Activated CD8-positive, alpha-beta T cell treated with anti-CD3 and anti-CD28 coated beads for 36 hours (primary cell): ENCODE measurements at regions not wholly inside any gene's neighbourhood (a gene's known extent, or its start where the extent isn't known, plus 50 kb on each side); places are given as distances from the start of the nearest gene placed in this dataset.

Experiments
- ATAC-seq: fragments of 200-7000 bp; cut with Tn5 transposase; one replicate; pipeline ENCODE4 v1.10.0; 2021; ENCODE audit warnings: mild to moderate bottlenecking, moderate library complexity
- CTCF ChIA-PET: fragments of 350-600 bp; sonication (Branson Sonifier 250); formaldehyde crosslinking; loops from one replicate; lab custom pipeline; 2021; ENCODE audit warnings: antibody characterized with exemption; lab: Charles Lee
- POLR2A ChIA-PET: fragments of 350-600 bp; sonication (Branson Sonifier 250); formaldehyde crosslinking; loops from one replicate; lab custom pipeline; 2021; ENCODE audit warnings: antibody characterized with exemption; lab: Charles Lee
- DNase-seq: peaks from one replicate; pipeline ENCODE4 v3.0.0-alpha.2; 2020
- H3K27ac Mint-ChIP-seq: one replicate; pipeline ENCODE4 v1.8.0; 2021; ENCODE audit warnings: mild to moderate bottlenecking, mixed read lengths
- H3K27me3 Mint-ChIP-seq: one replicate; pipeline ENCODE4 v1.8.0; 2021; ENCODE audit warnings: mixed read lengths
- H3K36me3 Mint-ChIP-seq: one replicate; pipeline ENCODE4 v1.8.0; 2021; ENCODE audit warnings: low read depth, mixed read lengths
- H3K4me1 Mint-ChIP-seq: one replicate; pipeline ENCODE4 v1.8.0; 2021; ENCODE audit warnings: low read depth, mixed read lengths
- H3K4me3 Mint-ChIP-seq: one replicate; pipeline ENCODE4 v1.8.0; 2021; ENCODE audit warnings: mild to moderate bottlenecking, moderate library complexity, mixed read lengths
- H3K9me3 Mint-ChIP-seq: one replicate; pipeline ENCODE4 v1.8.0; 2021; ENCODE audit warnings: mixed read lengths
- intact Hi-C: fragments of 100-400 bp; cut with micrococcal nuclease; formaldehyde crosslinking; loops from one replicate; pipeline ENCODE4 v1.10.0; 2022
- TF ChIP-seq, protein P1 (sequence below): fragments of 200-600 bp; IDR thresholded peaks from one replicate; pipeline ENCODE4 v1.8.0; 2022; ENCODE audit warnings: antibody characterized with exemption, mild to moderate bottlenecking

DNA sequence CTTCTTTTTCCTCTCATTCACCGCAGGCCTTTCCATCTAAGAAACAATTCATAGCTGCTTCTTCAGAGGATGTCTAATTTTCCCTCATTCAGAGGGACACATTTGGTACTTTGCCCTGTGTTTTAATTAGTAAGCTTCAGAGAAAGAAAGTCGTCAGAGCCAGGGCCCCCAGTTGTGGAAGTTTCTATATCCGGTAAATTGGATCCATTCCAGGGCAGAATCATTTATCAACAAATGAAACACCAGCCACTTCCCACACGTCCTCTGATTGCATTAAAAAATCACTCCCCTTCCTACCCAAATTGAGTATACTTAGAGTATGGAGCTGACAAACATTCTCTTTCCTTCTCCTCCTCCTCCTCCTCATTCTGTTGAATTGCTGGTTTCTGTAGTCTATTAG lies 205.8 kb upstream of the HDAC9 start:
- Mint-ChIP-seq H3K36me3 (no peaks in the 10 kb centered on the region), H3K27ac (no peak overlapping the region), H3K4me1 (peaks cover 14% of the 10 kb centered on the region), H3K4me3 (no peak overlapping the region), H3K9me3 (no peaks in the 10 kb centered on the region), H3K27me3 (peaks cover 10% of the 10 kb centered on the region)
- ATAC-seq (no peak), DNase-seq (no peak)
- intact Hi-C loops = no loop called here
- CTCF ChIA-PET = interaction anchor here (1.3 to 1.4 kb wide), 3 partner anchors 8 to 177 kb away, joined by 3 to 5 read pairs (median 3); no protein-coding TSS in a partner anchor
- TF ChIP-seq, protein P1, sequence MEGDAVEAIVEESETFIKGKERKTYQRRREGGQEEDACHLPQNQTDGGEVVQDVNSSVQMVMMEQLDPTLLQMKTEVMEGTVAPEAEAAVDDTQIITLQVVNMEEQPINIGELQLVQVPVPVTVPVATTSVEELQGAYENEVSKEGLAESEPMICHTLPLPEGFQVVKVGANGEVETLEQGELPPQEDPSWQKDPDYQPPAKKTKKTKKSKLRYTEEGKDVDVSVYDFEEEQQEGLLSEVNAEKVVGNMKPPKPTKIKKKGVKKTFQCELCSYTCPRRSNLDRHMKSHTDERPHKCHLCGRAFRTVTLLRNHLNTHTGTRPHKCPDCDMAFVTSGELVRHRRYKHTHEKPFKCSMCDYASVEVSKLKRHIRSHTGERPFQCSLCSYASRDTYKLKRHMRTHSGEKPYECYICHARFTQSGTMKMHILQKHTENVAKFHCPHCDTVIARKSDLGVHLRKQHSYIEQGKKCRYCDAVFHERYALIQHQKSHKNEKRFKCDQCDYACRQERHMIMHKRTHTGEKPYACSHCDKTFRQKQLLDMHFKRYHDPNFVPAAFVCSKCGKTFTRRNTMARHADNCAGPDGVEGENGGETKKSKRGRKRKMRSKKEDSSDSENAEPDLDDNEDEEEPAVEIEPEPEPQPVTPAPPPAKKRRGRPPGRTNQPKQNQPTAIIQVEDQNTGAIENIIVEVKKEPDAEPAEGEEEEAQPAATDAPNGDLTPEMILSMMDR = no peak
- POLR2A ChIA-PET = interaction anchor here (0.6 kb wide), 1 partner anchor 24 kb away, joined by 3 read pairs; no protein-coding TSS in a partner anchor

DNA sequence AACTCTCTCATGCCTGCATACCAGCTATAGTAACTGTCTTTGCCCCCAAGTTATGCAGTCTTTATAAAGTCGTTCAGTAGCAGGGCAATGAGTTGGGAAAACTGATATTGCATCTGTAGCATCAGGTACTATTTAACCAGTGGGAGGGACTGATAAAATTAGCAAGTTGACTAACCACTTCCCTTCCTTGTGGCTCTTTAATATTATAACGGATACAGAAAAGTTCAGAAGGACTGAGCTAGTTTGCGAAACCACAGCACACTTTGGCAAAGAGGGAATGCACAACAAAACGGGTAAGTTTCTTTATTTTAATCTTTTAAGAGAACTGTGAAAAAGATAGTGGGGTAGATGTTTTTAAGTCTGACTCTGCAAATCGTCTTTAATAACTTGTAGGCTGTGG lies 205.3 kb upstream of the HDAC9 start:
- peaks cover 8% of the 10 kb centered on the region for H3K27me3 Mint-ChIP-seq
- CTCF ChIA-PET = no interaction called here
- DNase-seq (no peak), ATAC-seq (no peak)
- no peak overlapping the region for H3K27ac Mint-ChIP-seq
- no peaks in the 10 kb centered on the region for H3K9me3 Mint-ChIP-seq
- TF ChIP-seq, protein P1 = no peak
- peaks cover 14% of the 10 kb centered on the region for H3K4me1 Mint-ChIP-seq
- POLR2A ChIA-PET = interaction anchor here (0.6 kb wide), 1 partner anchor 25 kb away, joined by 3 read pairs; no protein-coding TSS in a partner anchor
- H3K36me3 Mint-ChIP-seq = no peaks in the 10 kb centered on the region
- intact Hi-C loops = no loop called here
- H3K4me3 Mint-ChIP-seq = no peak overlapping the region

DNA sequence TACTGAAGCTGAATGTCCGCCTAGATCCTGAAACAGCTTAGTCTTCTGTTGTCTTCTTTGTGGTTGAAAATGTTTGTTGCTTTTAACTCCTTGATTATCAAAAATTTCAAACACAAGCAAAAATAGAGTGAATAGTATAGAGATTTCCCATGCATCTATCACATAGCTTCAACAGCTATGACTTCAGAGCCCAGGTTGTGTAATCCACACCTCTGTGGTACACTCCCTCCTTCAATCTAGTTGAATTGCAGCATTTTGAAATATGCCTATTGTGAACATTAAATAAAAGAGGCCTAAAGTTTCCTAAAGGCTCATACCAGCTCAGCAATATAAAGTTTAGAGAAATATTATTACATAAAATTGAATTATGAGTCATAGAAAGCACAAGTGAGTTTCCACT lies 204.7 kb upstream of the HDAC9 start:
- DNase-seq (no peak), ATAC-seq (no peak)
- ChIA-PET POLR2A (no interaction called here), CTCF (interaction anchor here (0.7 kb wide), 1 partner anchor 344 kb away, joined by 3 read pairs; no protein-coding TSS in a partner anchor)
- no peaks in the 10 kb centered on the region for H3K9me3 Mint-ChIP-seq
- TF ChIP-seq, protein P1 = no peak
- H3K27ac Mint-ChIP-seq = no peak overlapping the region
- intact Hi-C loops = no loop called here
- peaks cover 14% of the 10 kb centered on the region for H3K4me1 Mint-ChIP-seq
- no peak overlapping the region for H3K4me3 Mint-ChIP-seq
- peaks cover 8% of the 10 kb centered on the region for H3K27me3 Mint-ChIP-seq
- H3K36me3 Mint-ChIP-seq = no peaks in the 10 kb centered on the region

DNA sequence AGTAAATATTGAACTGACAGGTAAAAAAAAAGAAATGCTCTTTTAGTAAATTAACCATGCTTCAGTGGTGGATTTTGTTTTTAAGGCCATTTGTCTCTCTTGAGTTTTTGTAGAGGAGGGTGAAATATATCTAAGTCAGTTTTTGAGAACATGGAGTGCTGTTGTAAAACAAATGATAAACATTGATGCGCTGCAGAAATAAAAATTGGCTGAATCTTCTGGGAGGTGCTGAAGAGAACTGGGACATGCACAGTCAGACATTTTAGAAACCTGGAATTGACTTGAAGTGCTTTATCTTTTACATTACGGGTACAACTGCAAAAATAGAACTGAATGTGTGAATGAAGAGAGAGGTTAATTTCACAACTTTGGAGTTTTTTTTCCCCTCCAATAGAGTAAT lies 203.0 kb upstream of the HDAC9 start:
- ATAC-seq (no peak), DNase-seq (no peak)
- intact Hi-C loops = no loop called here
- no peaks in the 10 kb centered on the region for H3K36me3 Mint-ChIP-seq
- peaks cover 14% of the 10 kb centered on the region for H3K4me1 Mint-ChIP-seq
- POLR2A ChIA-PET = no interaction called here
- CTCF ChIA-PET = no interaction called here
- no peak overlapping the region for H3K4me3 Mint-ChIP-seq
- TF ChIP-seq, protein P1 = no peak
- H3K27me3 Mint-ChIP-seq = peaks cover 8% of the 10 kb centered on the region
- H3K27ac Mint-ChIP-seq = no peak overlapping the region
- no peaks in the 10 kb centered on the region for H3K9me3 Mint-ChIP-seq

DNA sequence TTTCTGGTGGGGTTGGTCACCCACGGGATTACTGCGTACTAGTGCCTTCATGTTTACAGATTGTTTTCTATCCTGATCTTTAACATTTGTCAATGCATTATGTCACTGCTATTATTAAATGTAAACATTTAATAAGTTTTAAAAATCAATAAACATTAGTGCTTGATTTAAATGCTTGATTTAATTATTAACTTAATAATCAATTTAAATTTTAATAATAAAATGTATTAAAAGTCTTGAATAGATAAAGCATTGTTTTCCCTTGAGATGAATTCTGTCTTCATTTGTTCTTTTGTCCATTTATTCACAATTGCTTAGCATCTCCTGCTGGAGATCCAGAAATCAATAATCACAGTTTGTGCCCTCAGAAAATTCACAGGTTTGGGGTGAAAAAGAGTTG lies 201.8 kb upstream of the HDAC9 start:
- TF ChIP-seq, protein P1 = no peak
- no peak overlapping the region for H3K4me3 Mint-ChIP-seq
- ATAC-seq (no peak), DNase-seq (no peak)
- H3K27ac Mint-ChIP-seq = no peak overlapping the region
- no peaks in the 10 kb centered on the region for H3K9me3 Mint-ChIP-seq
- POLR2A ChIA-PET = no interaction called here
- H3K36me3 Mint-ChIP-seq = no peaks in the 10 kb centered on the region
- H3K4me1 Mint-ChIP-seq = peaks cover 14% of the 10 kb centered on the region
- intact Hi-C loops = no loop called here
- H3K27me3 Mint-ChIP-seq = peaks cover 8% of the 10 kb centered on the region
- CTCF ChIA-PET = no interaction called here
